Calu3 (cell line): ENCODE measurements at regions not wholly inside any gene's neighbourhood (a gene's known extent, or its start where the extent isn't known, plus 50 kb on each side); places are given as distances from the start of the nearest gene placed in this dataset.

ENCODE experiments used
- BruUV-seq: library from RNA; stranded (reverse); fragments of 400-500 nt; replicated peaks from 2 replicates; lab custom pipeline; 2021; lab: Mats Ljungman, UMichigan
- CTCF ChIA-PET: fragments of 300-600 bp; sonication (Branson Sonifier 250); formaldehyde crosslinking; loops from one replicate; lab custom pipeline; 2022; ENCODE audit warnings: antibody characterized with exemption; lab: Charles Lee
- DNase-seq: peaks from one replicate; pipeline ENCODE4 v3.0.0; 2022
- H3K27ac Mint-ChIP-seq: one replicate; pipeline ENCODE4 v1.8.0; 2022; ENCODE audit warnings: mixed read lengths; ENCODE audit not compliant: unreplicated experiment
- H3K27me3 Mint-ChIP-seq: one replicate; pipeline ENCODE4 v1.8.0; 2022; ENCODE audit warnings: mixed read lengths; ENCODE audit not compliant: unreplicated experiment
- H3K36me3 Mint-ChIP-seq: one replicate; pipeline ENCODE4 v1.8.0; 2022; ENCODE audit warnings: mild to moderate bottlenecking, moderate library complexity, mixed read lengths; ENCODE audit not compliant: insufficient read depth, unreplicated experiment
- H3K4me1 Mint-ChIP-seq: one replicate; pipeline ENCODE4 v1.8.0; 2022; ENCODE audit warnings: mild to moderate bottlenecking, low read depth, mixed read lengths; ENCODE audit not compliant: unreplicated experiment
- H3K4me3 Mint-ChIP-seq: one replicate; pipeline ENCODE4 v1.8.0; 2022; ENCODE audit warnings: mild to moderate bottlenecking, low read depth, moderate library complexity, mixed read lengths; ENCODE audit not compliant: unreplicated experiment
- H3K9me3 Mint-ChIP-seq: one replicate; pipeline ENCODE4 v1.8.0; 2022; ENCODE audit warnings: low read depth, mixed read lengths; ENCODE audit not compliant: unreplicated experiment
- intact Hi-C: fragments of 100-400 bp; cut with micrococcal nuclease; formaldehyde crosslinking; loops from one replicate; pipeline ENCODE4 v1.10.0; 2022; ENCODE audit not compliant: unreplicated experiment
- TF ChIP-seq, protein P1 (sequence below): fragments of 200-600 bp; IDR thresholded peaks from one replicate; pipeline ENCODE4 v1.8.0; 2022; ENCODE audit warnings: antibody characterized with exemption; ENCODE audit not compliant: unreplicated experiment

DNA sequence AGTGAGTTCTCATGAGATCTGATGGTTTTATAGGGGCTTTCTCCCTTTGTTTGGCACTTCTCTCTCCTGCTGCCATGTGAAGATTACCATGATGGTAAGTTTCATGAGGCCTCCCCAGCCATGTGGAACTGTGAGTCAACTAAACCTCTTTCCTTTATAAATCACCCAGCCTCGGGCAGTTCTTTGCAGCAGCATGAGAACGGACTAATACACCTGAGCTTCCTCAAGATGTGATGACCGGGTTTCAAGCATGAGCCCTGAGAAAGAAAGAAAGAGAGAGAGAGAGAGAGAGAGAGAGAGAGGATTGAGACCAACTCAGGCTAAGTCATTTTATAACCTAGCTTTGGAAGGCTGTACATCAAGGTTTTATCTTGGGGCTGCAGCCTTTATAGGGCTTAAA lies 167.7 kb upstream of the SERPINE2 start:
- Mint-ChIP-seq H3K9me3 (peaks cover 2% of the 10 kb centered on the region), H3K4me3 (no peak overlapping the region), H3K4me1 (no peaks in the 10 kb centered on the region), H3K27ac (no peak overlapping the region), H3K27me3 (peaks cover 13% of the 10 kb centered on the region), H3K36me3 (no peaks in the 10 kb centered on the region)
- CTCF ChIA-PET: no interaction called here
- no peak for DNase-seq
- no TSS peak for BruUV-seq
- TF ChIP-seq, protein P1, sequence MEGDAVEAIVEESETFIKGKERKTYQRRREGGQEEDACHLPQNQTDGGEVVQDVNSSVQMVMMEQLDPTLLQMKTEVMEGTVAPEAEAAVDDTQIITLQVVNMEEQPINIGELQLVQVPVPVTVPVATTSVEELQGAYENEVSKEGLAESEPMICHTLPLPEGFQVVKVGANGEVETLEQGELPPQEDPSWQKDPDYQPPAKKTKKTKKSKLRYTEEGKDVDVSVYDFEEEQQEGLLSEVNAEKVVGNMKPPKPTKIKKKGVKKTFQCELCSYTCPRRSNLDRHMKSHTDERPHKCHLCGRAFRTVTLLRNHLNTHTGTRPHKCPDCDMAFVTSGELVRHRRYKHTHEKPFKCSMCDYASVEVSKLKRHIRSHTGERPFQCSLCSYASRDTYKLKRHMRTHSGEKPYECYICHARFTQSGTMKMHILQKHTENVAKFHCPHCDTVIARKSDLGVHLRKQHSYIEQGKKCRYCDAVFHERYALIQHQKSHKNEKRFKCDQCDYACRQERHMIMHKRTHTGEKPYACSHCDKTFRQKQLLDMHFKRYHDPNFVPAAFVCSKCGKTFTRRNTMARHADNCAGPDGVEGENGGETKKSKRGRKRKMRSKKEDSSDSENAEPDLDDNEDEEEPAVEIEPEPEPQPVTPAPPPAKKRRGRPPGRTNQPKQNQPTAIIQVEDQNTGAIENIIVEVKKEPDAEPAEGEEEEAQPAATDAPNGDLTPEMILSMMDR: no peak
- intact Hi-C loops: no loop called here

DNA sequence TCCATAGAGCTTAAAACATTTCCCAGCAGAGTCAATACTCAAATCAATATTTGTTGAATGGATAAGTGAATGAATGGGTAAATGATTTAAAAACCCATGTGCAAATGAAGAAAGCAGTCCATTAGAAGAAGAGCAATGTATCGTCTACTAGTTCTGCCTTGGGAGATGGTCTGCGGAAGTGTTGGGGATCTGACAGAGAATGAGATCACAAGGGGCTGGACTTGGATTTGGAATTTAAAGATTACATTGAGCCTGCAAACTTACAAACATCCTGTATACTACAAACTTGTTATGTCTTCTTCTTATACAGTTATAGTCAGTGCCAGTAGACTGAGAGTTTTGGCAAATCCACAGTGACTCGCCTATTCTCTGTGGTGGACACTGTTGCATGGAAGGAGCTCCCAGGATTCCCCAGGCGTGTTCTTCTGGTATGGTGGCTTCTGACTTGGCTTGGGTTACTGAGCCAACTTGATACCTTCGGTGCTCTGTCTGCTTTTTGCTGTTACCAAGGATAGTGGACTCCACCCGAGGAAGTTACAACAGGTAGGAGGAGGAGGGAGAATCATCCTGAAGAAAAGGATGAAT lies 163.3 kb upstream of the SERPINE2 start:
- no peak overlapping the region for H3K27ac Mint-ChIP-seq
- peaks cover 13% of the 10 kb centered on the region for H3K27me3 Mint-ChIP-seq
- TF ChIP-seq, protein P1: no peak
- no peaks in the 10 kb centered on the region for H3K36me3 Mint-ChIP-seq
- H3K9me3 Mint-ChIP-seq: no peaks in the 10 kb centered on the region
- intact Hi-C loops: no loop called here
- H3K4me1 Mint-ChIP-seq: peaks cover 10% of the 10 kb centered on the region
- CTCF ChIA-PET: no interaction called here
- no TSS peak for BruUV-seq
- no peak overlapping the region for H3K4me3 Mint-ChIP-seq
- DNase-seq: no peak

DNA sequence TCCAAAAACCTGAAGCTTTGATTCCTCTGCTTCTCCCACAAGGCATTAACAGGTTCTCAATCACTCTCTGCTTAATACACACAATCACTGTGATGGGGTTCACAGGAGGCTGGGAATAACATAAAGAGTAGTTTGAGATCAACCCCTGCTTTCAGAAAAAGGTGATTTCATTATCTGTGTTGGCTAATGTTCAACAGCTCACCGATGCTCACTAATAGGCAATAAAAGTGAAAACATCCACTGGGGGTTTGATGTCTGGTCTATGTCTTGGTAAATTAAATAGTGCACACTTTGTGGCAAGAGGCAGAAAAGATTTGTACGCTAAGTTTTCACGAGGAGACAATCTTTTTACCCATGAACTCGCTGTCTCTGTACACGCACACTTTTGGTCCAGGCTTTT lies 159.3 kb upstream of the SERPINE2 start:
- no TSS peak for BruUV-seq
- intact Hi-C loops: no loop called here
- no peak overlapping the region for H3K4me3 Mint-ChIP-seq
- H3K9me3 Mint-ChIP-seq: peaks cover 8% of the 10 kb centered on the region
- H3K4me1 Mint-ChIP-seq: peaks cover 10% of the 10 kb centered on the region
- no peaks in the 10 kb centered on the region for H3K36me3 Mint-ChIP-seq
- CTCF ChIA-PET: no interaction called here
- H3K27me3 Mint-ChIP-seq: peaks cover 10% of the 10 kb centered on the region
- DNase-seq: no peak
- no peak overlapping the region for H3K27ac Mint-ChIP-seq
- TF ChIP-seq, protein P1: no peak

DNA sequence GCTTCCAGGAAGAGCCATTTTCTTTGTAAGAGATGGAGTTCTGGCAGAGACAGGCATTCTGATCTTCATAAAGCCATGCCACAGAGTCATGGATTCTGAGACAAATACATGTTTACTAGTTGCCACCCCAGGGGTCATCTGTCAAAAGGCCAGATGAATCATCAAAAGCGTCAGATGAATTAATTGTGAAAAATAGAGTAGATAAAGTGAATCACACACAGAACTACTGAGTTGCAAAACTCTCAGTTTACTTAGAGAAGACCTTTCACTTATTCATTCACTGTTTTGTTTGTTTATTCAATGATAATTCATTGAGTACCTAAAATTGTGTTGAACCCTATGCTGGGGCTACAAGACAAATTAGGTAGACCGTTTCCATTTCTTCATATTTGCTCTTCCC lies 157.7 kb upstream of the SERPINE2 start:
- Mint-ChIP-seq H3K9me3 (peaks cover 8% of the 10 kb centered on the region), H3K36me3 (no peaks in the 10 kb centered on the region), H3K4me1 (peaks cover 10% of the 10 kb centered on the region), H3K27ac (no peak overlapping the region), H3K27me3 (peaks cover 10% of the 10 kb centered on the region), H3K4me3 (no peak overlapping the region)
- no peak for DNase-seq
- BruUV-seq: no TSS peak
- CTCF ChIA-PET: no interaction called here
- TF ChIP-seq, protein P1: no peak
- intact Hi-C loops: no loop called here
